ENCODE measurements at regions not wholly inside any gene's neighbourhood (a gene's known extent, or its start where the extent isn't known, plus 50 kb on each side); places are given as distances from the start of the nearest gene placed in this dataset.

GRCh38 chr1:22264464-22265341 lies 121.8 kb upstream of the WNT4 start:
- no peak for DNase-seq (ENCODE audit: low read depth)

- DNase-seq (ENCODE audit: low read depth) = no peak
These were observed 123.2 kb upstream of the WNT4 start for GRCh38 chr1:22266141-22266540.

GRCh38 chr1:22267413-22268175 lies 124.7 kb upstream of the WNT4 start:
- DNase-seq (ENCODE audit: low read depth) = no peak

- DNase-seq (ENCODE audit: low read depth) = no peak
These were observed 125.4 kb upstream of the WNT4 start for GRCh38 chr1:22268327-22268726.

GRCh38 chr1:22271847-22272801 lies 129.2 kb upstream of the WNT4 start:
- DNase-seq (ENCODE audit: low read depth) = no peak

GRCh38 chr1:22273686-22274681 lies 131.1 kb upstream of the WNT4 start:
- no peak for DNase-seq (ENCODE audit: low read depth)

- DNase-seq (ENCODE audit: low read depth) = no peak
These were observed 132.3 kb upstream of the WNT4 start for GRCh38 chr1:22275167-22275566.

GRCh38 chr1:22275626-22276395 lies 132.9 kb upstream of the WNT4 start:
- DNase-seq (ENCODE audit: low read depth) = peak; percentile 13

GRCh38 chr1:22276396-22276748 lies 133.5 kb upstream of the WNT4 start:
- DNase-seq (ENCODE audit: low read depth) = no peak

- DNase-seq (ENCODE audit: low read depth) = no peak
These were observed 134.8 kb upstream of the WNT4 start for GRCh38 chr1:22277662-22278061.

GRCh38 chr1:22279735-22280134 lies 136.8 kb upstream of the WNT4 start:
- no peak for DNase-seq (ENCODE audit: low read depth)

GRCh38 chr1:22280526-22280925 lies 137.6 kb upstream of the WNT4 start:
- no peak for DNase-seq (ENCODE audit: low read depth)

GRCh38 chr1:22281521-22282363 lies 138.8 kb upstream of the WNT4 start:
- DNase-seq (ENCODE audit: low read depth) = no peak

GRCh38 chr1:22282364-22282995 lies 139.6 kb upstream of the WNT4 start:
- DNase-seq (ENCODE audit: low read depth) = no peak

- no peak for DNase-seq (ENCODE audit: low read depth)
These were observed 140.7 kb upstream of the WNT4 start for GRCh38 chr1:22283596-22283995.

- no peak for DNase-seq (ENCODE audit: low read depth)
These were observed 141.3 kb upstream of the WNT4 start for GRCh38 chr1:22284236-22284635.

- DNase-seq (ENCODE audit: low read depth) = no peak
These were observed 142.1 kb upstream of the WNT4 start for GRCh38 chr1:22284906-22285548.
